ENCODE measurements at regions not wholly inside any gene's neighbourhood (a gene's known extent, or its start where the extent isn't known, plus 50 kb on each side); places are given as distances from the start of the nearest gene placed in this dataset.
A peak's percentile ranks its signal among the peaks of the same experiment; 100 is the strongest.
"Not testable (repeated sequence)": the region's sequence is repeated elsewhere in the genome, so short reads cannot be mapped to it uniquely, and the experiment has no call there.

DNA sequence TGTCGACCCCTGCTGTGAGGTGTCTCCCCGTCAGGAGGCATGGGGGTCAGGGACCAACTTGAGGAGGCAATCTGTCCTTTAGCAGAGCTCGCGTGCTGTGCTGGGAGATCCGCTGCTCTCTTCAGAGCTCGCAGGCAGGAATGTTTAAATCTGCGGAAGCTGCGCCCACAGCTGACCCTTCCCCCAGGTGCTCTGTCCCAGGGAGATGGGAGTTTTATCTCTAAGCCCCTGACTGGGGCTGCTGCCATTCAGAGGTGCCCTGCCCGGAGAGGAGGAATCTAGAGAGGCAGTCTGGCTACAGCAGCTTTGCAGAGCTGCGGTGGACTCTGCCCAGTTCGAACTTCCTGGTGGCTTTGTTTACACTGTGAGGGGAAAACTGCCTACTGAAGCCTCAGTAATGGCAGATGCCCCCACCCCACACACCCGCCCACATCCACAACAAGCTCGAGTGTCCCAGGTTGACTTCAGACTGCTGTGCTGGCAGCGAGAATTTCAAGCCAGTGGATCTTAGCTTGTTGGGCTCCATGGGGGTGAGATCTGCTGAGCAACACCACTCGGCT is 133.1 kb downstream of the CENPC start:
- not testable (repeated sequence) for DNase-seq (ENCODE audit: low read depth in 2 of 2)

DNA sequence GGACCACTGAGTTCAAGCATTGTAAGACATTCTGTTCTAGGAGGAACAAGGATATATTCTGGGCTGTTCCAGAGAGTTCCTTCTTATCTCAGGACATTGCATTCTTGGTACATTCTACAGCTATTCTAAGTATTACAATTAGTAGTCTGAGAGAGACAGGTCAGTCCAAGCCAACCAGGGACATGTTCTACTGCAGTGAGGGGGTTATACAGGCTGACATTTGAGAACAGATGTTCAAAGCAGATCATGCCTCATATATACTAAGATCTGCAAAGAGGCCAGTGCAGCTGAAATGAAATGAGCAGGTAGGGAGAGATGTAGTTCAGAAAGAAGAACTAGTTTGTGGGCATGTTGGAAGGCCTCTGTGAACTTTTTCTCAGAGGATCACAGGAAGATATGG is 142.0 kb downstream of the CENPC start:
- DNase-seq (ENCODE audit: low read depth in 2 of 2), result no peak

DNA sequence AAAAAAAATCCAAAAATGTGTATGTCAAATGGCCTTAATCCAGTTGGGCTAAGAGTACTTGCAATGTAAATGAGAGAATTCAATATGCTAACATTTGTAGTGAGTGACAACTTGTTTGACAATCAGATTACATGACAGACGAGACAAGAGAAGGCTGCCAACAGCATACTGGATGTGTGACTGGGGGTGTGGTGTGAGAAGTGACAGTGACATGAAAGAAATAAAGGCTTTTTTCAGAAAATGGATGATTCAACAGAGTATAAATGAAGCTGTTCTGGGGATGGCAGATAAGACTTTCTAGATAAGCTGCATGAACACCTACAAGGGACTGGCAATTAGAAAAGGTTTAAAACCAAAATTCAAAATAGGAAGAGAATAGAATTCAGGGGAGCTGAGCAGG is 143.4 kb downstream of the CENPC start:
- DNase-seq (ENCODE audit: low read depth in 2 of 2), result no peak

DNA sequence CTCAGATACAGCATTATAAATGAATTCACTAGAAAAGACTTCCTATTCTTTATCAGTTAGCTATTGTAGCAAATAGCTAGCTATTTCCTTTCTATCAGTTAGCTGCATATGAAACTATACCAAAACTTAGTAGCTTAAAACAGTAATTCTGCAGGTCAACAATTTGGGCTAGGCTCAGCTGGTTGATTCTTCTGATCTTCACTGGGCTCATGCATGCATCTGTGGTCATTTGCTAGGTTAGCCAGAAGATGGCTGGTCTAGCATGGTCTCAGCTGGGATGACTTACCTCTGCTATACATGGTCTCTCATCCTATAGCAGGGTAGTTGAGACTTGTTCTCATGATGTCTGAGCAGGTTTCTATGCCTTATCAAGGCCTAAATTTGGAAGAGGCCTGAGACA is 147.4 kb downstream of the CENPC start:
- DNase-seq (ENCODE audit: low read depth in 2 of 2), result no peak

DNA sequence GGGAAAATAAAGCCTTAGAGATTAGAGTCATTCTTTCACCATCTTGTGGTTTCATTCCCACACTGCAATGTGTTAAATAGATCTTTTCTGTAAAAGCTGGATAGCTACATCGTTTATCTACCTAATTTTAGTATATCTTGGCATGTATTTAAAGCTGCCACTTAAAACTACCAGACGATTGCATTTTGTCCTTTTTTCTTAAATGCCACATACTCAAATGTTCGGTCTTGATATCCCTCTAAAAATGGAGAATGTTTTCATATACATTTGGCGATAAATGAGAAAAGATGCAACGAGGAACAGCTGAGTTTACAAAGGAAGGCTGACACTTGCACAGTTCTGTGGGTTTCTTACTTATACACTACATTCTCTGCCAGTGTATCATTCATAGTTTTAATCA is 148.3 kb downstream of the CENPC start:
- DNase-seq (ENCODE audit: low read depth in 2 of 2), result no peak

DNA sequence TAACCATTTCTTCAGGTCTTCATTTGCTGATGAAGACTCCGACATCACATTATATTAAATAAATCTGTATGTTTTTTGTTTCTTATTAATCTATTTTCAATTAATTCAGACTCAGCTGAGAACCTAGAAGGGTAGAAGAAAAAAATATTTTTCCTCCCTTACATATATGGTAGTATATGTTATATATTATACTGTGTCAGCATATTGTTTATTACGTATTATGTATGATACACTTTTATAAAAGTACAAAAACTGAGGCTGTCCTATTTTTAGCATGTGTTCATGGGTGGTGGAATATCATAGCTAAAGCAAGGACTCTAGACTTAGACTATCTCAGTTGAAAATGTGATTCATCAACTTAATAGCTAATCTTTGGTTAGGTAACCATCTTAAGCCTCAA is 149.3 kb downstream of the CENPC start:
- DNase-seq (ENCODE audit: low read depth in 2 of 2), result no peak

DNA sequence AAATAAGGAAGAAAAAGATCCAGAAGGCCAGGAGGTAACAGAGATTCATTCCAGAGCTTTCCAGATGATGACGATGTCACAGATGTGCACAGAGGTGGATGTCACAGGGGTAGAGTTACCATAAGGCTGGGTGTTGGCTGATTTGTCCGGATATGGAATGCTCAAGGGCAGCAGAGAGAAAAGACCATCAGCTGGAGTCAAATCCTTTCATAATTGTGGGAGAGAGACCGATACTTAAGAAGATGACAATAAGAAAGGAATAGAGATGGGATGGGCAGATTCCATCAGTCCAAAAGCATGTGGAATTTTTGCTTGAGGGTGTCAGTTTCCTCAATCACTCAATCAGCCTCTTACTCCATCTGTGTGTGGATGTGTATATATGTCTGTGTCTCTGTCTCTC is 150.4 kb downstream of the CENPC start:
- DNase-seq (ENCODE audit: low read depth in 2 of 2), result no peak

DNA sequence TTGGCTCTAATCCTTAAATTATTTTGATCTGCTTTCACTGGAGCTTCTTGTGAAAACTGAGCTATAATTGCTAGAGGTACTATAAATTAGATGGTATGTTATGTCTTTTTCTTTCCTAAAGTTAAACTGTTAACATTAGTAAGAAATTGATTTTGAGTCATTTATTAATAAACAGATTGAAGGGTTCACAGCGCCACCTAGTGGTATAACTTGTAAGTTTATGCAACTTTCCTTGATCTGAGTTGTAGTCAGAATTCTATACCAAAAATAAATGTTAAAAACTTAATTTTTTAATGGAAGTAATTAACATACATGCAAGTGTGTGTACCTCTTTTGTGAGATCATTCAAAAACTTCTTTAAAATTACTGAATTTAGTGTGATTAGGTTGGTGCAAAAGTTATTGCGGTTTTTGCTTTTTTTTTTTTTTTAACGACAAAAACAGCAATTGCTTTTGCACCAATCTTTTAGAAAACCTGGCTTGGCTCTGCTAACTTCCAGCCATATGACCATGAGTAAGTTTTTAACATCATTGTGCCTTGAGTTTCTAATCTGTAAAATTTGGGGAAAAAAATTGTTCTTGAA is 151.5 kb downstream of the CENPC start:
- DNase-seq (ENCODE audit: low read depth in 2 of 2), result peak; percentile 2

DNA sequence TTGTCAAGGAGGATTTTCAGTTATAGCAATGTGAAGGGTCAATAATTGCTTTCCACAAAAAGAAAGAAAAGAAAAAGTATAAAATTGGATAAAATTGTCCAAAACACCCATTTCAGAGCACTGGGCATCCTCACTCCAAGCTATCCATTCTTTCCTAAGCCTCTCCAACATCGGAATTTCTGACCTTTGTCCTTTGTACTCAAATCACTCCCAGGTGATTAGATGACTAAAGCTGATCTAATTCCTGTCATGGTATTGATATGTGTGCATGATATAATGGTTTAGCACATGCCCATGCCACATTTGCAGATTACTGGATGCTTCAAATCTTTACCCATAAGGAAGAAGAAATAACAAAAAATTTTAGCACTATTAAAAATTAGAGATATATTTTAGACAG is 152.3 kb downstream of the CENPC start:
- DNase-seq (ENCODE audit: low read depth in 2 of 2), result no peak

DNA sequence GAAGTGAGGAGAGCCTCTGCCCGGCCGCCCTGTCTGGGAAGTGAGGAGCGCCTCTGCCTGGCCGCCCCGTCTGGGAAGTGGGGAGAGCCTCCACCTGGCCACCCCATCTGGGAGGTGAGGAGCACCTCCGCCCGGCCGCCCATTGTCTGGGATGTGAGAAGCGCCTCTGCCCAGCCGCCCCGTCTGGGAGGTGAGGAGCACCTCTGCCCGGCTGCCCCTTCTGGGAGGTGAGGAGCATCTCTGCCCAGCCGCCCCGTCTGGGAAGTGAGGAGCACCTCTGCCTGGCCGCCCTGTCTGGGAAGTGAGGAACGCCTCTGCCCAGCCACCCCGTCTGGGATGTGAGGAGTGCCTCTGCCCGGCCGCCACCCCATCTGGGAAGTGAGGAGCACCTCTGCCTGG is 163.9 kb downstream of the CENPC start:
- not testable (repeated sequence) for DNase-seq (ENCODE audit: low read depth in 2 of 2)

DNA sequence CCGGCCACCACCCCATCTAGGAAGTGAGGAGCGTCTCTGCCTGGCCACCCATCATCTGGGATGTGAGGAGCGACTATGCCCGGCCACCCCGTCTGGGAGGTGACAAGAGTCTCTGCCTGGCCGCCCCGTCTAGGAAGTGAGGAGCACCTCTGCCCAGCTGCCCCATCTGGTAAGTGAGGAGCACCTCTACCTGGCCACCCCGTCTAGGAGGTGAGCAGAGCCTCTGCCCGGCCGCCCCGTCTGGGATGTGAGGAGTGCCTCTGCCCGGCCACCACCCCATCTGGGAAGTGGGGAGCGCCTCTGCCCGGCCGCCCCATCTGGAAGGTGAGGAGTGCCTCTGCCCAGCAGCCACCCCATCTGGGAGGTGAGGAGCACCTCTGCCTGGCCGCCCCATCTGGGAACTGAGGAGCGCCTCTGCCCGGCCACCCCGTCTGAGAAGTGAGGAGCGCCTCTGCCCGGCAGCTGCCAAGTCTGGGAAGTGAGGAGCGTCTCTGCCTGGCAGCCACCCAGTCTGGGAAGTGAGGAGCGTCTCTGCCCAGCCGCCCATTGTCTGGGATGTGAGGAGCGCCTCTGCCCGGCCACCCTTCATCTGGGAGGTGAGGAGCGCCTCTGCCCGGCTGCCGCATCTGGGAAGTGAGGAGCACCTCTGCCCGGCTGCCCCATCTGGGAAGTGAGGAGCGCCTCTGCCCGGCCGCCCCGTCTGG is 164.4 kb downstream of the CENPC start:
- not testable (repeated sequence) for DNase-seq (ENCODE audit: low read depth in 2 of 2)

DNA sequence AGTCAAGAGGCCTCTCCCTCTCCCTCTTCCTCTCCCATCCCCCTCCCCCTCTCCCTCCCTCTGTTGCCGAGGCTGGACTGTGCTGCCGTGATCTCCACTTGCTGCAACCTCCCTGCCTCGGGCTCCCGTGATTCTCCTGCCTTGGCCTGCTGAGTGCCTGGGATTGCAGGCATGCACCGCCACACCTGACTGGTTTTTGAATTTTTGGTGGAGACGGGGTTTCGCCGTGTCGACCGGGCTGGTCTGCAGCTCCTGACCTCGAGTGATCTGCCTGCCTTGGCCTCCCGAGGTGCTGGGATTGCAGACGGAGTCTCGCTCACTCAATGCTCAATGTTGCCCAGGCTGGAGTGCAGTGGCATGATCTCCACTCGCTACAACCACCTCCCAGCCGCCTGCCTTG is 165.1 kb downstream of the CENPC start:
- no peak for DNase-seq (ENCODE audit: low read depth in 2 of 2)

DNA sequence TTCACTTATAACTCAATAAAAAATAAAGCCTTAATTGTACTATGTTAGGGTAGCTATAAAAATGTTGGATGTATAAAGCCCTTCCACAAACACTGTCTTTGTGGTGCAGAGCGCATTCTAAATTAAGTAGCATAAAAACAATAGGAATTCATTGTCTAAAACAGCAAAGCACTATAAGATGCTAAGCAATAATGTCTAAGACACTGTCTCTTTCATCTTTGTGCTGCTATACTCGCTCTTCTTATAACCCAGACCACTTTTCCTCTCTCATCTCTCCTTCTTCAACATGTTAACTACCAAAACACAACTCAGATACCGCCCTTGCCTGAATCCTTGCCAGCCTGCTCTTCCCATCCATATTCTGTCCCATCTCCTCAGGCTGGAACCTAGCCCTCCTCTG is 170.0 kb downstream of the CENPC start:
- DNase-seq (ENCODE audit: low read depth in 2 of 2), result no peak

DNA sequence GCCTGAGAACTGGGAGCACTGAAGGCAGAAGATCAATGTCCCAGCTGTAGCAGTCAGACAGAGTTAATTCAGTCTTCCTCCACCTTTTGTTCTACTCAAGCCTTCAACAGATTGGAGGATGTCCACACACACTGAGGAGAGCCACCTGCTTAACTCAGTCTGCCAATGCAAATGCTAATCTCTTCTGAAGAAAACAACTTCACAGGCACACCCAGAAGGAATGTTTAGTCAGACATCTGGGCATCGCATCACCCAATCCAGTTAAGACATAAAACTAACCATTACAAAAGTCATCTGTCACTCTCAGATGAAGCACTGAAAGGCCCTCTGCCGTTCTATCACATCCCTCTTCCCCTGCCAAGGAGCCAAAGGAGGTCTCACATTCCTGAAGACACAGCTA is 173.7 kb downstream of the CENPC start:
- DNase-seq (ENCODE audit: low read depth in 2 of 2), result no peak

DNA sequence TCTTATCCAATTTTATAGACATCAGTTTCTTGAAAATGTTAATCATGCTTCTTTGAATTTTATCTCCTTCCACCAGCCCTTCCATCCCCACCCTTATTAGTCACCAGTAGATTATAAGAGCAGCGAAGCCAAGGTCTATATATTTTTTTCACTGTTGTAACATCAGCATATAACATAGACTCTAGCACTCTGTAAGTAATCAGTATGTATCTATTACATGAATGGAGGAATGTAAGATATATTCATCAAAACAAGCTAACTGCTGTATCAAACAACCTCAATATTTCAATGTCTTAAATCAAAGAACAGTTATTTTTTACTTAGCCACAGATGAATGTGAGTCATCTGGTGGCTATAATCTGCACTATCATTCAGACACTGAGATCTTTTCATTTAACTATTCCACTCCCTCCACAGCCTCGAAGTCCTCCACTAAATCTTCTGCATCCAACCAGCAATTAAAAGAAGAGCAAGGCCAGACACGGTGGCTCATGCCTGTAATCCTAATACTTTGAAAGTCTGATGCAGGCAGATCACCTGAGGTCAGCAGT is 178.9 kb downstream of the CENPC start:
- DNase-seq (ENCODE audit: low read depth in 2 of 2), result no peak

DNA sequence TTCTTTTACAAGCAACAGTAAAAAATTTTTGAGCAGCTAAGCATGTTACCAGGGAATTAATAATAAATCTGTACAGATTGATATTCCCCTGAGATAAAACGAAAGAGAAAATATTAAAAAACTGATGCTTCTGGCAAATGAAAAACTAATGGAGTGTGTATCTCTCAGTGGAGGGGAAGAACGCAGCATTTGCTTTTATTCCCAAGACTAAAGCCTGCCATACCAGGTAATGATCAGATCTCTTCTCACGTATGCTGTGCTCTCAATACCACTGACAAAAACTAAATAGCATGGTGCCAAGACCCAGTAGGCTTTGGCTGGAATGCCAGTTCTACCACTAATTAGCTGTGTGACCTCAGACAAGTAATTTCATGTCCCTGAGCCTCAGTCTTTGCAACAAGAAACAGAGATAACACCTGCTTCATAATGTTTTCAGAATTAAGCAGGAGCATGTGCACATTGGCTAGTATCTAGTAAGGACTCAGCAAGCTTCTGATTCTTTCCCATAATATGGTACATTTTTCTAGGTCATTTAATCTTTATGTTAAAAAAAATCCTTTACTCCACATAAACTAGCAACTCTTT is 179.6 kb downstream of the CENPC start:
- DNase-seq (ENCODE audit: low read depth in 2 of 2), result no peak

DNA sequence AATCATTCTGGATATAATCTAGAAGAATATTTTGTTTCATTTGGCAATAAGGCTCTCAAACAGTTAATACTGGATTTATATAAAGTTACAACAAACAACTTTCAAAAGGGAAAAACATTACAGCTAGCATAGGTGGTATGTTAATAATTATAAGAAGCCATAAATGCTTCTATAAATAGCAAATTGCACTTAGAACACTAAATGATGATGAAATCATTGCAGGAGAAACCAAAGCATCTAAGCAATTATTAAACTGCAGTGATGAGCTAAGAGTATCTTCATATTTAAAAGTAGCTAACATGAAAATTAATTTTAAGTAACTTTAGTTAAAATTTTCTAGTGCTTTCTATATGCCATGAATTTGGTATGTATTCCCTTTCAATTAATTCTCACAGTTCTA is 189.5 kb downstream of the CENPC start:
- DNase-seq (ENCODE audit: low read depth in 2 of 2), result no peak

DNA sequence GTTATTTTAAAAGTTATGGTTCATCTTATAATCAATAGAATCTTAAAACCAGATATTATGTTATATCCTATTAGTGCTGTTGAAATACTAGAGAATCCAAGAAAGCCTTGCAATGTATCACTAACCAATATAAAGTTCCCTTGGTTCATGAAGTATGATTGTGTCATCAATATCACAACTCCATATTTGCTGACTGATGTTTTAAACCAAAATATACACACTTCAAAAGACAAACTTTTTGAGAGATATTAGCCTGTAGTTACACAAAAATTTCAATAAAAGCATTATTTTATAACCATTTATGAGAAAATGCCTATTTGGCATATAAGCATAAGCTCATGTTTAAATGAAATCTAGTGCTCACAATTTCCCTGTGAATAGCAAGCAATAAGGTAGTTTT is 198.6 kb downstream of the CENPC start:
- no peak for DNase-seq (ENCODE audit: low read depth in 2 of 2)

DNA sequence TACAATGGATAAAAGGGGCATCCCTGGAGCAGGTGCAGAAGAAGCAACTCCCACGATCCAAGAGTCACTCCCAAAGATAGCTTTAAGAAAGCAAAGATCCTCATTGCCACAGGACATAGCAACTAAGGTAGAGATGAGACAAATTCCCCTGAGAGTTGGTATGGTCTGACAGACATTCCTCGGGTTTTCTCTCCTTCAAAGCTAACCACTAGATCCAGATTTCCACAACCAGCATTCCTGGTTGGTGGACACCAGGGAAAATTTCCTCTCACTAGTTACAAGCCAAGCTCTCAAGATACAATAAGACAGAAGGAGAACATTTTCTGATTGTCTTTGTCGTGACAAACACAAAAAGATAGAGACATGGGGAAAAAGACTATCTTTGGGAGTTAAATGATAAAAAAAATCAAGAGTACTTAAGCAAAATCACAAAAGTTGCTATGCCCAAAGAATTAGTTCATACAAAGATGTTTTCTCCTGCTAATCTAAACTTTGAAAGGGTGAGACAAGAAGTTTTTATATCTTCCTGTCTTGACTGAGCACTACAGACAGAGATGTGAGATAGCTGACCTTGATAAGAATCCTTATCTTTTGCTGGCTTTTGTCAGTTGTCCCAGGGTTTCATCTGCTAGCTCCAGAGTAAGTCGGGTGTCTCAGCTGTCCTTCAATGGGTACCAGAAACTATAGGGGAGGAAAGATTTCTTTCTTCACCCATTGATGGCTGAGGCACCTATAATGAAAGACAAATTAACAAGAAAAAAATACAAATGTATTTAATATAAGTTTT is 200.5 kb downstream of the CENPC start:
- no peak for DNase-seq (ENCODE audit: low read depth in 2 of 2)

DNA sequence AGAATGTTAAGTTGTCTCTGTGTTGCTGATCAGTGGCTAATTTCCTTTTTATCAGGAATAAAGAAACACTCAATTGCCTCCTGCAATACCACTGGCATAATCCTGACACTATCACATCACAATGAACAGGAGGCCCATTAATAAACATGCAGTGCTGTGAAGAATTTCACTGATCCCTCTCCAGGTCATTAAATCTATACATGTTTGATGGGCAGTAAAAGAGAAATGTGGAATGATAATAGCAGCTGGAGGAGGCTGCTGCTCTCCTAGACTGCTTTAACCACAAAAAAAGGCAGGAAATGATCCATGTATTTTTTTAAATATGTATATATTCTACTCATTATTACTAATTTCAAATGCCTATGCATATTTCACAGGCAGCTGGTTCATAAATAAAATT is 202.1 kb downstream of the CENPC start:
- DNase-seq (ENCODE audit: low read depth in 2 of 2), result no peak

DNA sequence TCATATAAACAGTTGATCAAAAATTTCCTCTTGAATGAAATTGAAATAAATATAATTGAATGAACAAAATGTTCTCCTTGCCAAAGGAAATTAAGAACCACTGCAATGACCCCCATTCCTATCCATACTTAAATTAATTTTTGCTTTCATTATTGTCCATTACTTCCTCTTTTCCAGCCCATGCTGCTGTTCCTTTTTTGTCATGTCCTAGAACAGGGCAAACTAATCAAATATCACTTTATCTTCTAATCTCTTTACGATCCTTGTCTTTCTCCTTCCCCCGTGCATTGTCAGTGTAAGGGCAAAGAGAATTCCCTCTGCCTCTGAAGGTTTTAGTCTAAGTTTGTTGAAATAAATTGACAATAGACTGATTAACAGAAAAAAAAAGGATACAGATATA is 203.0 kb downstream of the CENPC start:
- no peak for DNase-seq (ENCODE audit: low read depth in 2 of 2)

DNA sequence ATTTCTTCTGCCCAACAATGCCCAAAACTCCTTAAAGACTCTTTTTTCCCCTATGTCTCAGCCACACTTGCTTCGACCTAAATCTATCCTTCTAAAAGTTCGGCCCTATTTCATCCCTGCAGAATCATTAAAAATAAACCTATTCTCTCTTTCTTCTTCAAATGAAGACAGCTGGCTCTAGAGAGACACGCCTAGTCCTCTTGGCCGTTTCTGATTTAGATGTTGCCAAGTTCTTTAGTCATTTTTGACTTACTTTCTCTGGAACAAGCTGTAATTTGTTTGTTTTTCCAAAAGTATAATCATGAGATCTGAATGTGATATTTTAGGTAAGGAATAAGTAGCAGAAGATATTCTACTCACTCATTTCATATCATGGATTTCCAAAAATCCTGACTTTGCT is 211.6 kb downstream of the CENPC start:
- DNase-seq (ENCODE audit: low read depth in 2 of 2), result no peak

Data from fibroblast of skin of left biceps (primary cell).